ENCODE measurements at regions not wholly inside any gene's neighbourhood (a gene's known extent, or its start where the extent isn't known, plus 50 kb on each side); places are given as distances from the start of the nearest gene placed in this dataset.

- Histone ChIP-seq H3K9me3 (replicated peaks; ENCODE audit: control insufficient read depth, insufficient read depth, low read depth, low read length) (no peaks in the 10 kb centered on the region), H3K4me2 (ENCODE audit: insufficient read depth, low read length) (no peak overlapping the region), H3K4me1 (replicated peaks in 1 of 2; ENCODE audit: control insufficient read depth in 2 of 2, insufficient read depth in 2 of 2, low read length in 2 of 2) (no peaks in the 10 kb centered on the region), H3K27ac (ENCODE audit: extremely low read depth, low read depth, low read length) (no peak overlapping the region), H3K27me3 (ENCODE audit: control insufficient read depth in 2 of 2, insufficient read depth in 2 of 2, low read length in 2 of 2) (no peaks in the 10 kb centered on the region; a peak in 1 of 5 replicates), H3K4me3 (no peak overlapping the region), H3K36me3 (ENCODE audit: control insufficient read depth, insufficient read depth, low read length) (no peaks in the 10 kb centered on the region), H2AFZ (ENCODE audit: low read depth, low read length) (no peak overlapping the region), H3K9me1 (ENCODE audit: control insufficient read depth, insufficient read depth, low read length) (no peaks in the 10 kb centered on the region), H4K20me1 (replicated peaks; ENCODE audit: control insufficient read depth, insufficient read depth, low read length) (no peaks in the 10 kb centered on the region), H3K9ac (ENCODE audit: insufficient read depth in 1 of 2, low read depth in 2 of 2, low read length in 2 of 2) (no peak overlapping the region), H3K79me2 (ENCODE audit: control insufficient read depth, insufficient read depth, low read length) (no peaks in the 10 kb centered on the region)
- WGBS (ENCODE audit: insufficient coverage, low coverage, missing lambda C conversion rate) = 2% methylated on average over 5 of the region's 5 CpGs
- POLR2A ChIA-PET = interaction anchor here (0.8 kb wide), 1 partner anchor 11 kb away, joined by 3 read pairs; no protein-coding TSS in a partner anchor
- ATAC-seq (no peak), DNase-seq (ENCODE audit: extremely low read depth in 1 of 4, low spot score in 3 of 4) (no peak), FAIRE-seq (no peak)
- no TSS peak for BruUV-seq (replicated peaks)
- in situ Hi-C loops (cut with MboI) = no loop called here
- intact Hi-C loops (cut with micrococcal nuclease) = no loop called here
- CTCF ChIA-PET (ENCODE audit: low intra/inter-chr PET ratio) = no interaction called here
- TF ChIP-seq BCL6 (CRISPR knock-in tag; IDR thresholded peaks at IDR 0.05) (no peak), TAF7 (tag; IDR thresholded peaks at IDR 0.05) (no peak), TCF7 (IDR thresholded peaks at IDR 0.05; ENCODE audit: borderline replicate concordance) (no peak), DACH1 (IDR thresholded peaks at IDR 0.05; ENCODE audit: partially characterized antibody) (no peak), PHF8 (IDR thresholded peaks at IDR 0.05; ENCODE audit: borderline replicate concordance, low read length) (no peak), NRF1 (conservative IDR thresholded peaks at IDR 0.05 in 1 of 2, IDR thresholded peaks at IDR 0.05 in 1 of 2) (no peak), ZNF717 (CRISPR knock-in tag; IDR thresholded peaks at IDR 0.05) (no peak), YY1 (IDR thresholded peaks at IDR 0.05; ENCODE audit: borderline replicate concordance in 1 of 3, control insufficient read depth in 1 of 3, extremely low read depth in 1 of 3, insufficient read depth in 3 of 3, insufficient read length in 1 of 3, insufficient replicate concordance in 2 of 3, low read depth in 1 of 3, low read length in 2 of 3) (no peak), NONO (IDR thresholded peaks at IDR 0.05; ENCODE audit: low read depth in 2 of 2, low read length in 1 of 2) (no peak), STAT5A (IDR thresholded peaks at IDR 0.05; ENCODE audit: borderline replicate concordance, low read length) (no peak), CBX2 (IDR thresholded peaks at IDR 0.05; ENCODE audit: insufficient read depth, low read length, poor library complexity, severe bottlenecking) (no peak), ARHGAP35 (IDR thresholded peaks at IDR 0.05; ENCODE audit: partially characterized antibody) (no peak), DPF2 (IDR thresholded peaks at IDR 0.05) (no peak), OTX1 (CRISPR knock-in tag; IDR thresholded peaks at IDR 0.05) (no peak), RBM34 (IDR thresholded peaks at IDR 0.05; ENCODE audit: borderline replicate concordance, insufficient read depth, low read length) (no peak)
- TF ChIP-seq, protein P1, sequence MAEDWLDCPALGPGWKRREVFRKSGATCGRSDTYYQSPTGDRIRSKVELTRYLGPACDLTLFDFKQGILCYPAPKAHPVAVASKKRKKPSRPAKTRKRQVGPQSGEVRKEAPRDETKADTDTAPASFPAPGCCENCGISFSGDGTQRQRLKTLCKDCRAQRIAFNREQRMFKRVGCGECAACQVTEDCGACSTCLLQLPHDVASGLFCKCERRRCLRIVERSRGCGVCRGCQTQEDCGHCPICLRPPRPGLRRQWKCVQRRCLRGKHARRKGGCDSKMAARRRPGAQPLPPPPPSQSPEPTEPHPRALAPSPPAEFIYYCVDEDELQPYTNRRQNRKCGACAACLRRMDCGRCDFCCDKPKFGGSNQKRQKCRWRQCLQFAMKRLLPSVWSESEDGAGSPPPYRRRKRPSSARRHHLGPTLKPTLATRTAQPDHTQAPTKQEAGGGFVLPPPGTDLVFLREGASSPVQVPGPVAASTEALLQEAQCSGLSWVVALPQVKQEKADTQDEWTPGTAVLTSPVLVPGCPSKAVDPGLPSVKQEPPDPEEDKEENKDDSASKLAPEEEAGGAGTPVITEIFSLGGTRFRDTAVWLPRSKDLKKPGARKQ (CRISPR knock-in tag; IDR thresholded peaks at IDR 0.05) = no peak
- TF ChIP-seq, protein P2, sequence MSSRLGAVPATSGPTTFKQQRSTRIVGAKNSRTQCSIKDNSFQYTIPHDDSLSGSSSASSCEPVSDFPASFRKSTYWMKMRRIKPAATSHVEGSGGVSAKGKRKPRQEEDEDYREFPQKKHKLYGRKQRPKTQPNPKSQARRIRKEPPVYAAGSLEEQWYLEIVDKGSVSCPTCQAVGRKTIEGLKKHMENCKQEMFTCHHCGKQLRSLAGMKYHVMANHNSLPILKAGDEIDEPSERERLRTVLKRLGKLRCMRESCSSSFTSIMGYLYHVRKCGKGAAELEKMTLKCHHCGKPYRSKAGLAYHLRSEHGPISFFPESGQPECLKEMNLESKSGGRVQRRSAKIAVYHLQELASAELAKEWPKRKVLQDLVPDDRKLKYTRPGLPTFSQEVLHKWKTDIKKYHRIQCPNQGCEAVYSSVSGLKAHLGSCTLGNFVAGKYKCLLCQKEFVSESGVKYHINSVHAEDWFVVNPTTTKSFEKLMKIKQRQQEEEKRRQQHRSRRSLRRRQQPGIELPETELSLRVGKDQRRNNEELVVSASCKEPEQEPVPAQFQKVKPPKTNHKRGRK (tag; IDR thresholded peaks at IDR 0.05) = no peak
- TF ChIP-seq, protein P3, sequence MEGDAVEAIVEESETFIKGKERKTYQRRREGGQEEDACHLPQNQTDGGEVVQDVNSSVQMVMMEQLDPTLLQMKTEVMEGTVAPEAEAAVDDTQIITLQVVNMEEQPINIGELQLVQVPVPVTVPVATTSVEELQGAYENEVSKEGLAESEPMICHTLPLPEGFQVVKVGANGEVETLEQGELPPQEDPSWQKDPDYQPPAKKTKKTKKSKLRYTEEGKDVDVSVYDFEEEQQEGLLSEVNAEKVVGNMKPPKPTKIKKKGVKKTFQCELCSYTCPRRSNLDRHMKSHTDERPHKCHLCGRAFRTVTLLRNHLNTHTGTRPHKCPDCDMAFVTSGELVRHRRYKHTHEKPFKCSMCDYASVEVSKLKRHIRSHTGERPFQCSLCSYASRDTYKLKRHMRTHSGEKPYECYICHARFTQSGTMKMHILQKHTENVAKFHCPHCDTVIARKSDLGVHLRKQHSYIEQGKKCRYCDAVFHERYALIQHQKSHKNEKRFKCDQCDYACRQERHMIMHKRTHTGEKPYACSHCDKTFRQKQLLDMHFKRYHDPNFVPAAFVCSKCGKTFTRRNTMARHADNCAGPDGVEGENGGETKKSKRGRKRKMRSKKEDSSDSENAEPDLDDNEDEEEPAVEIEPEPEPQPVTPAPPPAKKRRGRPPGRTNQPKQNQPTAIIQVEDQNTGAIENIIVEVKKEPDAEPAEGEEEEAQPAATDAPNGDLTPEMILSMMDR (IDR thresholded peaks at IDR 0.05 in 2 of 3, conservative IDR thresholded peaks at IDR 0.05 in 1 of 3; ENCODE audit: insufficient read depth in 2 of 3, low read depth in 1 of 3, low read length in 3 of 3) = no peak
Observed at GRCh38 chr5:124468671-124469411, 277.6 kb downstream of the ZNF608 start.

Data from K562 (cell line).